Esophagus muscularis mucosa (tissue), 4 donors: ENCODE measurements at regions not wholly inside any gene's neighbourhood (a gene's known extent, or its start where the extent isn't known, plus 50 kb on each side); places are given as distances from the start of the nearest gene placed in this dataset.

Source experiments
- CTCF ChIP-seq, 3 experiments: fragments of 200-600 bp in 2 of 3; fragments of 450-650 bp in 1 of 3; sonication (generic) in 2 of 3; IDR thresholded peaks; one replicate each; pipeline ENCODE4 v1.5.1; 2017 to 2019; ENCODE audit warnings: antibody characterized with exemption in 3 of 3, mild to moderate bottlenecking in 2 of 3, moderate library complexity in 1 of 3
- EP300 ChIP-seq: sonication (generic); formaldehyde crosslinking; IDR thresholded peaks from one replicate; pipeline ENCODE4 v1.6.1; 2017; ENCODE audit warnings: antibody characterized with exemption
- POLR2A ChIP-seq: fragments of 450-650 bp; IDR thresholded peaks from one replicate; pipeline ENCODE4 v1.6.1; 2017; ENCODE audit warnings: antibody characterized with exemption, moderate library complexity, mild to moderate bottlenecking, low read depth

- TF ChIP-seq CTCF (IDR thresholded peaks at IDR 0.05) (no peak), POLR2A (no peak), EP300 (no peak)
Measured at GRCh38 chr2:41859615-41860514, 188.0 kb upstream of the PKDCC start.
